HUES48 (cell line): ENCODE measurements at regions not wholly inside any gene's neighbourhood (a gene's known extent, or its start where the extent isn't known, plus 50 kb on each side); places are given as distances from the start of the nearest gene placed in this dataset.

Experiments used
- H3K27ac ChIP-seq: one replicate; pipeline ENCODE4 v1.7.0; 2013; ENCODE audit warnings: low read depth, low read length, inconsistent platforms
- H3K27me3 ChIP-seq: 2 replicates; pipeline ENCODE4 v1.6.1; 2013; ENCODE audit warnings: mild to moderate bottlenecking, low read length; ENCODE audit not compliant: control insufficient read depth, insufficient read depth
- H3K36me3 ChIP-seq: 2 replicates; pipeline ENCODE4 v1.6.1; 2013; ENCODE audit warnings: low read length; ENCODE audit not compliant: control insufficient read depth, insufficient read depth
- H3K4me1 ChIP-seq: 2 replicates; pipeline ENCODE4 v1.6.1; 2013; ENCODE audit warnings: mild to moderate bottlenecking, low read length; ENCODE audit not compliant: control insufficient read depth, insufficient read depth
- H3K4me3 ChIP-seq: 2 replicates; pipeline ENCODE4 v1.5.1; 2013; ENCODE audit warnings: mild to moderate bottlenecking, low read depth, low read length
- H3K9ac ChIP-seq: 2 replicates; pipeline ENCODE4 v1.6.1; 2013; ENCODE audit warnings: mild to moderate bottlenecking, low read depth, low read length, moderate library complexity
- H3K9me3 ChIP-seq: 2 replicates; pipeline ENCODE4 v1.6.1; 2013; ENCODE audit warnings: low read length; ENCODE audit not compliant: control insufficient read depth, insufficient read depth

DNA sequence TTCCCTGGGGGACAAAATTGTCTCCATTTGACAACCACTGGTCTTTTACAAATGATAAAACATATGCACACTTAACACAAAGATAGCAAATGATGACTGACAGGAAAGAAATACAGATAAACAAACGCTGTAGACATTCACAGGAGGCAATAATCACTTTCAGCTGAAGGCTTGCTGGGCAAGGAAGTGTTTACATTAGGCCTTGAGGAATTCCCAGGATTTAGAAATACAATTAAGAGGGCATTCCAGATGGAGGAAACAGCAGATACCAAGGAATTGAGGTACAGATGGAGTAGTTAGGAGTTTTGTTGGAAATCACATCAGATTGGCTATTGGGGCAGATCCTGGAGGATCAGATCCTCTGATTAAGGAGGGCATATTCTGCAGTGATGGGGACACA, 93.9 kb downstream of the DYRK2 start:
- no peak overlapping the region for H3K9ac ChIP-seq
- H3K36me3 ChIP-seq, result no peaks in the 10 kb centered on the region
- H3K4me3 ChIP-seq, result no peak overlapping the region
- peak overlapping the region; percentile 9 for H3K27ac ChIP-seq
- H3K4me1 ChIP-seq, result peaks cover 21% of the 10 kb centered on the region; the same call in 1 of the 2 replicates
- no peaks in the 10 kb centered on the region for H3K27me3 ChIP-seq
- no peaks in the 10 kb centered on the region for H3K9me3 ChIP-seq

DNA sequence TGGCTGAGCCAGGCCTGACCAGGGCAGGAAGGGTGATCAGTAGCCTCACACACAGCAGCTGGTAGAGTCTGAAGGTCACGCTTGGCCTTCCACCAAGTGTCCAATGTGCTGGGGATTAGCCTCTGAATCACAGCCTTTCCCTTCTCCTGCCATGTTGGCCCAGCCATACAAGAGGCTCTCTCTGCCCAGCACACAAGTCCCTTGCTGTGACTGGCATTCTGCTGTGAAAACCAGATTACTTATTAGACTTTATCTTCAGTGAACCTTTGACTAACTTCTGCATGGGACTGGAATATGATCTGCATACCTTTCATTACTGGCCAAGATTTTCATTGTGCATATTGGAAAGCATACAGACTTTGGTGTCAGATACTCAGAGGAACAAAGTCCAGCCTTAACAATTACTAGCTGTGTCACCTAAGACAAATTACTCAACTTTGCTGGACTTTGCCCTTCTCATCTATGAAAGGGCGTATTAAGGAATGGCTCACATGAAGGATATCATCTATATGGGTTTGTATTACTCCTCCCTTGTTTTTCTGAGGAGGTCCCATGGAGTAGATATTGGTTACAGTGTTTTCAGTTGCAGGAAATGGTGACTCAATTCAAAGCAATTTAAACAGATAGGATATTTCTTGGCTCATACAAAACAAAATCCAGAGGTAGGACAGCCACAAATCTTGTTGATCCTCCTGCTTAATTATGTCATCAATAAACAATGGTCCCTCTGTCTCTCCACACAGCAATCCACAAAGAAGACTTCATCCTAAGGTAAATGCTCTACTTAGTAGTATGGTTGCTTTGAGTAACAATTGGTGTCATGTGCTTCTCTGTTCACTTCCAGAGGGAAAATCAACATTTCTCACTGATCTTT, 99.6 kb downstream of the DYRK2 start:
- Histone ChIP-seq H3K27me3 (no peaks in the 10 kb centered on the region), H3K9ac (no peak overlapping the region), H3K36me3 (no peaks in the 10 kb centered on the region), H3K27ac (no peak overlapping the region), H3K4me3 (no peak overlapping the region), H3K9me3 (no peaks in the 10 kb centered on the region), H3K4me1 (0 out of 2 replicates have a peak, but pooled peaks cover 1% of the 10 kb centered on the region)

DNA sequence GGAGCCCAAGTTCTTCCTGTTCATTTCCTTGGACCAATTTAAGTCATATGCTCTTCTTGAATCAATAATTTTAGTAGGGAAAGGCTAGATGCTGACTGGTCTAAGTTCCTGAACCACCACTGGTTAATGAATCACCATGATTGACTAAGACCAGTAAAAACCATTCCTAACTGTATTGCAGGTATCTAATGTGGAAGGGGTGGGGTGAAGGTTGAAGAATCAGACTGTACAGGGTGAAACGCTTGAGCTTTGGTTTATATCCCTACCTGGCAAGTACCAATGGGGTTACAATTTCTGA, 100.1 kb downstream of the DYRK2 start:
- Histone ChIP-seq H3K36me3 (no peaks in the 10 kb centered on the region), H3K9ac (no peak overlapping the region), H3K27ac (no peak overlapping the region), H3K27me3 (no peaks in the 10 kb centered on the region), H3K9me3 (no peaks in the 10 kb centered on the region), H3K4me3 (no peak overlapping the region), H3K4me1 (no peaks in the 10 kb centered on the region)

DNA sequence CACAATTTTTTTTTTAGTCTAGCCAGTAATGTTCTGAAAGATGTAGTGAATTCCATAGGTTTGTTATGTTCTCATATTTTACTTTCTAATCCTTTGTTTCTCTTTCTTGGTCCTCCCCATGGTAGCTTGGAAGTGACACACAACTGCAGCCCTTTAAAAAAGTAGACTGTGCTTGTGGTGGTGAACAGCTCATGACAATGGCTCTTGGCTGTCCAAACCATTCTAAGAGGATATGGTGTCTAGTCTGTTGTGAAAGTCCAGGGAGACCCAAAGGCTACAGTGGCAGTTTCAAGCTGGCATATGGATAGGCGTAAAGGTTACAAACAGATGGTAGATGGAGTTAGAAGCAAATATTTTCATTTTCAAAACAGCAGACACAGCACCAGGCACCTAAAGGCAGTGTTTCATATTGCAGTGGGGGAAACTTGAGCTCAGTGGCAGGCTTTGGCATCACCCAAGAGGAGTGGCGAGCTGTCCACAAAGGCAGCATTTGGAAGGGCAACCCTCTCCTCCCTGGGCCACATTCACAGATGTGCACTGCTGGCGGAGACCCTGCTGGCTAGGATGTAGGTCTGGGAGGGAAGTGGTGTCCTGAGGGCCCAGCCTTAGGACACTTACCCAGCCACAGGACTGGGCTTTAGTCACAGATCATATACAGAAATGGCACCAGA, 102.1 kb downstream of the DYRK2 start:
- no peaks in the 10 kb centered on the region for H3K36me3 ChIP-seq
- H3K27me3 ChIP-seq, result no peaks in the 10 kb centered on the region
- no peaks in the 10 kb centered on the region for H3K9me3 ChIP-seq
- H3K4me1 ChIP-seq, result no peaks in the 10 kb centered on the region
- H3K9ac ChIP-seq, result no peak overlapping the region
- no peak overlapping the region for H3K4me3 ChIP-seq
- H3K27ac ChIP-seq, result no peak overlapping the region

DNA sequence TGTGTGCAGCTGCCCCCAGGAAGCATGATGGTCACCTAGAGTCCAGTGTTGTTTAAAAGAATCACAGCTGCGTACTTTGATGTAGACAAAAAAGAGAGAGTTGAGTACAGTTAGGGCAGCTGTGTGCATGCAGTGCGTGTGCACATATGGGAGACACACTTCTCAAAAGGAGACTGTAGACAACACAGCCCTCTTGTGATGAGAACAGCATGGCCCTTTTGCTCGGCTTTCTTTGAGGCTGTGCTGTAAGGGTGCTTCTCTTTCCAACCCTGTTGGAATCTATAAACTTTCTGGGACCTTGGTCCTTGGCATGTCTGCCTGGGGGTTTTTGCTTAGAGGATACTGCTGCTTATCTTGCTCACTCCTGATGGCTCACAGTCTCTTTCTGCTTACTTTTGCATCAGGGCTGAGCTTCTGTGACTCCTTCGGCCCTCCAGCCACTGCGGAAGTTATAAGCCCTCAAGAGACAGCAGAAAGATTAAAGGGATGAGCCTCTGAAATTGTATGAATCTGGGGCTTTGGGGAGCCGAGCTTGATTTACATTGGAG, 102.9 kb downstream of the DYRK2 start:
- no peak overlapping the region for H3K27ac ChIP-seq
- no peaks in the 10 kb centered on the region for H3K36me3 ChIP-seq
- no peak overlapping the region for H3K9ac ChIP-seq
- no peaks in the 10 kb centered on the region; the same call in 1 of the 2 replicates for H3K4me1 ChIP-seq
- H3K4me3 ChIP-seq, result no peak overlapping the region
- H3K9me3 ChIP-seq, result no peaks in the 10 kb centered on the region
- H3K27me3 ChIP-seq, result no peaks in the 10 kb centered on the region

DNA sequence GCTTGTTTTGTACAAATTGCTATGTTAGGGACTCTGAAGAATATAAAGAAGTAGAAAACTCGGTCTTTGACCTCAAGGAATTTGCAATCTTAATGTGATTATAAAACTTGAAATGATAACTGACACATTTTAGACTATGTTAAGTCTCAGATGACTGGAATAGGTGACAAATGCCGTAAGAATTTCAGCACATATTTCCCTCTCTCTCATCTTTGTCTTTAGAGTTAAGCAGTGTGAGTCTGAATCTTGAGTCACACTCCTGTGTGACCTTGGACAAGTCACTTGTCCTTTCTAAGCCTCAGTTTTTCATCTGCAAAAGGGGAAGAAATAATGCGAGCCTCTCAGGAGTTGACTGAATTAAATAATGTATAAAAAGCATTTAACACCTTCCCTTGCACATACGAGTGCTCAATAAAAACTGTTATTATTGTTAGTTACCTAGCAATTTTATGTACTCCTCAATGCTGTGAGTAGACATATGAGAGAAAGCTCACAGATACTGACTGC, 103.7 kb downstream of the DYRK2 start:
- Histone ChIP-seq H3K9ac (no peak overlapping the region), H3K4me3 (no peak overlapping the region), H3K4me1 (no peaks in the 10 kb centered on the region; the same call in 1 of the 2 replicates), H3K9me3 (no peaks in the 10 kb centered on the region), H3K27me3 (no peaks in the 10 kb centered on the region), H3K27ac (no peak overlapping the region), H3K36me3 (no peaks in the 10 kb centered on the region)

DNA sequence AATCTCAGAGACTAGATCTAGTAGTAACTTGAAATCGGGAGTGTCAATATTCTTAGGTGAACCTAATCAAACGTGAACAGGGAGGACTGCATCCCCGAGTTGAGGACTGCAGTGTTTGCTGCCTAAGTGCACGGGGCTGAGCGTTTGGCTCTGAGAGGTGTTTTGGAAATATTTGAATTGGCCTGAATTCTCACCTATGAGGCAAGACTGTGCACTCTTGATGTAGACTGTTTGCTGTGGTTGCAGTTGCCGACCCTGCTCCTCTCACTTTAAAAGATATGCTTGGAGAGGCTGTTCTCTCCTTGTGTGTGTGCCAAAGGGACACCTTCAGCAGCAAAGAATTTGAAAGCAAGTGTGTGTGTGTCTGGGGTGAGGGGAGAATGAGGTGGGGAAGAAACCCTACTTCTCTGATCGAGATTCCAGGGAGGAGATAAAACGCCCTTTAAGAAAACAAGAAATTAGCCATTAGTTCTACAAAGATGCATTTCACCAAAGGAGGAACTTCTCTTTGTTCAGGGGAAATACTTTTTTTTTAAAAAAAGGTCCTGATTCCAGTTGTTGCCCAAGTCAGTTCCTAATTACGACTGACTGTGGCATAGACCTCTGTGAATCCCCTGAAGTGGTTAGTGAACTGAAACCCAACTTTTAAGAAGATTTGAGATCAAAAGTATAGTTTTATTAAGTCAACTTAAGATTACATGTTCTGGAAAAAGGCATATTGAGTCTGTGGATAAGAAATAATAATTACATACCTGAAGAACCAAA, 106.6 kb downstream of the DYRK2 start:
- Histone ChIP-seq H3K4me1 (no peaks in the 10 kb centered on the region; the same call in 1 of the 2 replicates), H3K4me3 (no peak overlapping the region), H3K27me3 (no peaks in the 10 kb centered on the region), H3K27ac (no peak overlapping the region), H3K9me3 (no peaks in the 10 kb centered on the region), H3K9ac (no peak overlapping the region), H3K36me3 (no peaks in the 10 kb centered on the region)

DNA sequence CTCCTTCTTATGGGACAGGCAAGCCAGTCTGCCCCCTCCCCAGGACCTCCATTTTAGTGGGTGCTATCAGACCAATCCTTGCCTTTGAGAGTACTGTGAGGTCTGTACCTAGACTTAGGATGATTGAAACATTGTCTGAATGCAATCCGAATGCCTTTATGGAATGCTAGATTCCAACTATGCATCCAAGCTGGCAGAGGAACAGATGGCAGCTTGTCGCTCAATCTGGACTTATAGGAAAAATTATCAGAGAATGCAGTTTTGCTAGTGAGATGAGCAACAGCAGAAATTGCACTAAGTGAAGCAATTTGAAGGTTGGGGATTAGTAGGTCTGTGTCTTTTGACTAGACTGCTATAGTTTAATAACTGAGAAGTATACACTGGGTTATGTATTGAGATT, 109.1 kb downstream of the DYRK2 start:
- Histone ChIP-seq H3K9me3 (no peaks in the 10 kb centered on the region), H3K4me3 (no peak overlapping the region), H3K4me1 (no peaks in the 10 kb centered on the region; the same call in 1 of the 2 replicates), H3K36me3 (no peaks in the 10 kb centered on the region), H3K9ac (no peak overlapping the region), H3K27me3 (no peaks in the 10 kb centered on the region), H3K27ac (no peak overlapping the region)

DNA sequence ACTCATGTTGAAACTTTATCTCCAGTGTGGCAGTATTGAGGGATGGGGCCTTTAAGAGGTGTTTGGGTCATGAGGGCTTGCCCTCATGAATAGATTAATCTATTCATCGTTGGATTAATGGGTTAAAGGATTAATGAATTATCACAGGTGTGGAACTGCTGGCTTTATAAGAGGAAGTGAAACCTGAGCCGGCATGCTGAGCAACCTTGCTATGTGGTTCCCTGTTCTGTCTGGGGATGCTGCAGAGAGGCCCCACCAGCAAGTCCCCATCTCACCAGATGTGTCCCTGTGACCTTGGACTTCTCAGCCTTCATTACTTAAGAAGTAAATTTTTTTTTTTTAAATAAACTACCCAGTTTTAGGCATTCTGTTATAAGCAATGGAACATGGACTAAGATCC, 109.6 kb downstream of the DYRK2 start:
- H3K9ac ChIP-seq, result no peak overlapping the region
- no peaks in the 10 kb centered on the region for H3K27me3 ChIP-seq
- H3K36me3 ChIP-seq, result no peaks in the 10 kb centered on the region
- no peaks in the 10 kb centered on the region for H3K9me3 ChIP-seq
- H3K4me3 ChIP-seq, result no peak overlapping the region
- H3K27ac ChIP-seq, result no peak overlapping the region
- H3K4me1 ChIP-seq, result no peaks in the 10 kb centered on the region; the same call in 1 of the 2 replicates

DNA sequence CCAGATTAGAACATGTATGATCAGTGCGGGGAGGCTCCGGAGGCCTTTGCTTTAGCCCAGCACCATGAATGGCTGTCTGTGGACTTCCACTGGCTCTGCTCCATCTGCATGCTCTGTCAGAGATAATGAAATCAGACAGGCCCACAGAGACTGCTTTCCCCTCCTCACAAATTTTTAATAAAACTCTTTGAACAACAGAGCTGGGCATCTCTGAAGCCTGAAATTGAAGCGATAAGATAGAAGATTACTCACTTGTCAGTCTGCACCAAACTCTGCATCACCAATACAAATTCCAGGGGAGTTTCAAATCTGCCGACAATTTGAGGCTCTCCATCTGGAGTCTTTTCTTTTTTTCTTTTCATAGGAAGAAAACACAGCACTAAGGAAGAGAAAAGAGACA, 110.0 kb downstream of the DYRK2 start:
- Histone ChIP-seq H3K27me3 (no peaks in the 10 kb centered on the region), H3K36me3 (no peaks in the 10 kb centered on the region), H3K9me3 (no peaks in the 10 kb centered on the region), H3K27ac (no peak overlapping the region), H3K9ac (no peak overlapping the region), H3K4me1 (no peaks in the 10 kb centered on the region; the same call in 1 of the 2 replicates), H3K4me3 (no peak overlapping the region)
